HepG2 (cell line): ENCODE measurements at regions not wholly inside any gene's neighbourhood (a gene's known extent, or its start where the extent isn't known, plus 50 kb on each side); places are given as distances from the start of the nearest gene placed in this dataset.

Experiments used
- ATAC-seq: fragments of 200-7000 bp; cut with Tn5 transposase; 3 replicates; pipeline ENCODE4 v1.9.1; 2020; ENCODE audit warnings: mild to moderate bottlenecking, moderate library complexity
- BruUV-seq: library from RNA; stranded (reverse); fragments of 400-500 nt; replicated peaks from 2 replicates; lab custom pipeline; 2021; lab: Mats Ljungman, UMichigan
- CTCF ChIA-PET: fragments of 300-600 bp; formaldehyde crosslinking; extraction: SDS; loops from one replicate; lab custom pipeline; 2021; ENCODE audit warnings: low total read pairs, inconsistent platforms, low intra/inter-chr PET ratio; lab: Yijun Ruan, JAX
- POLR2A ChIA-PET: fragments of 350-600 bp; sonication (Branson Sonifier 250); formaldehyde crosslinking; loops from one replicate; lab custom pipeline; 2020; ENCODE audit warnings: antibody characterized with exemption, inconsistent platforms; lab: Yijun Ruan, JAX
- DNase-seq: peaks from one replicate; pipeline ENCODE4 v3.0.0-alpha.2; 2015; ENCODE audit warnings: low spot score
- FAIRE-seq: peaks from 3 replicates; lab custom pipeline; 2011; peaks lifted over from hg19 to GRCh38; lab: Jason Lieb, UNC
- H2AFZ ChIP-seq: one replicate; pipeline ENCODE4 v1.6.1; 2011; ENCODE audit warnings: low read length, inconsistent platforms
- H3K27ac ChIP-seq: fragments of 300-600 bp; 3 replicates; pipeline ENCODE4 v1.8.0; 2011; ENCODE audit warnings: mixed run types, mild to moderate bottlenecking, mixed read lengths, low read length, inconsistent platforms; ENCODE audit not compliant: insufficient read depth; ENCODE audit errors: extremely low read length
- H3K27me3 ChIP-seq, 2 experiments: fragments of 200-600 bp in 1 of 2; 2 replicates in 1 of 2; 3 replicates in 1 of 2; pipeline versions ENCODE4 v1.6.0 to v1.8.0; 2011; ENCODE audit warnings: low read length in 2 of 2, mild to moderate bottlenecking in 2 of 2, moderate library complexity in 2 of 2, inconsistent platforms in 1 of 2; ENCODE audit not compliant: insufficient read depth in 2 of 2, control insufficient read depth in 1 of 2
- H3K36me3 ChIP-seq, 2 experiments: fragments of 200-600 bp in 1 of 2; replicated peaks in 1 of 2; 2 replicates in 1 of 2; 3 replicates in 1 of 2; pipeline versions ENCODE4 v1.5.1 to v1.8.0; 2011; ENCODE audit warnings: low read length in 2 of 2, inconsistent platforms in 1 of 2; ENCODE audit not compliant: insufficient read depth in 2 of 2, control insufficient read depth in 1 of 2
- H3K4me1 ChIP-seq: 2 replicates; pipeline ENCODE4 v1.5.1; 2012; ENCODE audit warnings: low read length, inconsistent platforms; ENCODE audit not compliant: insufficient read depth
- H3K4me2 ChIP-seq: 2 replicates; pipeline ENCODE4 v1.6.0; 2011; ENCODE audit warnings: low read depth, low read length, inconsistent platforms
- H3K4me3 ChIP-seq, 3 experiments: fragments of 200-600 bp in 1 of 3; sonication (generic), shearing (Covaris generic) in 1 of 3; replicated peaks in 1 of 3; 2 replicates each; pipeline ENCODE4 v1.5.1; 2011 to 2016; ENCODE audit warnings: low read length in 3 of 3, inconsistent platforms in 2 of 3, low read depth in 2 of 3, mild to moderate bottlenecking in 2 of 3, control low read depth in 1 of 3, mixed read lengths in 1 of 3; ENCODE audit not compliant: insufficient read depth in 1 of 3
- H3K79me2 ChIP-seq: one replicate; pipeline ENCODE4 v1.6.1; 2011; ENCODE audit warnings: low read length, inconsistent platforms; ENCODE audit not compliant: insufficient read depth
- H3K9ac ChIP-seq: 2 replicates; pipeline ENCODE4 v1.6.0; 2011; ENCODE audit warnings: mild to moderate bottlenecking, low read depth, low read length, inconsistent platforms; ENCODE audit not compliant: insufficient read depth
- H3K9me3 ChIP-seq: 2 replicates; pipeline ENCODE4 v1.5.1; 2012; ENCODE audit warnings: mild to moderate bottlenecking, low read length
- H4K20me1 ChIP-seq: 2 replicates; pipeline ENCODE4 v1.6.0; 2011; ENCODE audit warnings: inconsistent platforms, mild to moderate bottlenecking, low read length, moderate library complexity; ENCODE audit not compliant: insufficient read depth
- CENPT ChIP-seq: sonication (generic); formaldehyde crosslinking; IDR thresholded peaks from 2 replicates; pipeline ENCODE4 v1.8.0; 2022; ENCODE audit warnings: low read depth, mild to moderate bottlenecking, moderate library complexity, missing genetic modification reagents
- FOXA3 ChIP-seq: IDR thresholded peaks from 2 replicates; pipeline ENCODE4 v1.6.1; 2016; ENCODE audit warnings: missing genetic modification reagents, missing compliant biosample characterization
- HES4 ChIP-seq: sonication (generic); formaldehyde crosslinking; IDR thresholded peaks from 2 replicates; pipeline ENCODE4 v1.9.0; 2021; ENCODE audit warnings: mild to moderate bottlenecking, missing genetic modification reagents, borderline replicate concordance
- MAZ ChIP-seq, 2 experiments: sonication (generic) in 1 of 2; formaldehyde crosslinking in 1 of 2; IDR thresholded peaks; 2 replicates each; pipeline versions ENCODE4 v1.5.0 to v1.6.1; 2012 to 2020; ENCODE audit warnings: low read depth in 2 of 2, mild to moderate bottlenecking in 2 of 2, borderline replicate concordance in 1 of 2, improper control_type of control experiment in 1 of 2, low read length in 1 of 2, missing genetic modification reagents in 1 of 2, moderate library complexity in 1 of 2
- SSRP1 ChIP-seq: IDR thresholded peaks from 2 replicates; pipeline ENCODE4 v1.6.1; 2016; ENCODE audit warnings: control low read depth
- ZFP1 ChIP-seq: IDR thresholded peaks from 2 replicates; pipeline ENCODE4 v1.6.1; 2016
- ZNF253 ChIP-seq: sonication (generic); formaldehyde crosslinking; IDR thresholded peaks from 2 replicates; pipeline ENCODE4 v1.8.0; 2022; ENCODE audit warnings: mild to moderate bottlenecking, missing genetic modification reagents, borderline replicate concordance
- ZNF34 ChIP-seq: sonication (generic); formaldehyde crosslinking; IDR thresholded peaks from 2 replicates; pipeline ENCODE4 v1.4.0; 2020; ENCODE audit warnings: mild to moderate bottlenecking, missing genetic modification reagents, borderline replicate concordance
- ZNF546 ChIP-seq: sonication (generic); formaldehyde crosslinking; conservative IDR thresholded peaks from 2 replicates; pipeline ENCODE4 v1.8.1; 2023; ENCODE audit warnings: mild to moderate bottlenecking, missing genetic modification reagents
- ZNF564 ChIP-seq: sonication (generic); formaldehyde crosslinking; IDR thresholded peaks from 2 replicates; pipeline ENCODE4 v1.8.1; 2023; ENCODE audit warnings: mild to moderate bottlenecking, missing genetic modification reagents
- ZNF768 ChIP-seq: sonication (generic); formaldehyde crosslinking; IDR thresholded peaks from 2 replicates; pipeline ENCODE4 v1.4.0; 2020; ENCODE audit warnings: missing genetic modification reagents
- ZSCAN20 ChIP-seq: sonication (generic); formaldehyde crosslinking; IDR thresholded peaks from 2 replicates; pipeline ENCODE4 v1.4.0; 2020; ENCODE audit warnings: missing genetic modification reagents, mild to moderate bottlenecking, borderline replicate concordance
- ZZZ3 ChIP-seq: sonication (generic); formaldehyde crosslinking; IDR thresholded peaks from 2 replicates; pipeline ENCODE4 v1.4.0; 2020; ENCODE audit warnings: missing genetic modification reagents, mild to moderate bottlenecking, borderline replicate concordance
- WGBS: methylation state at CpG from one replicate; pipeline ENCODE4 v1.1.6; 2017; ENCODE audit warnings: low lambda C conversion rate; 5-methylcytosine and 5-hydroxymethylcytosine counted together
- in situ Hi-C: cut with HindIII; loops from 2 replicates; pipeline ENCODE4 v1.10.0; 2017; ENCODE audit warnings: low pct_unique_long_range_greater_than_20kb; ENCODE audit not compliant: extremely low pct_ligation_motif_present
- intact Hi-C: fragments of 100-400 bp; cut with micrococcal nuclease; formaldehyde crosslinking; loops from one replicate; pipeline ENCODE4 v1.10.0; 2022; ENCODE audit not compliant: unreplicated experiment
- TF ChIP-seq, protein P1 (sequence below): sonication (generic); formaldehyde crosslinking; IDR thresholded peaks from 2 replicates; pipeline ENCODE4 v1.5.0; 2020; ENCODE audit warnings: missing genetic modification reagents, mild to moderate bottlenecking, borderline replicate concordance
- TF ChIP-seq, protein P2 (sequence below): sonication (generic); formaldehyde crosslinking; IDR thresholded peaks from 2 replicates; pipeline ENCODE4 v1.4.0; 2020; ENCODE audit warnings: missing genetic modification reagents
- TF ChIP-seq, protein P3 (sequence below): sonication (generic); formaldehyde crosslinking; conservative IDR thresholded peaks from 2 replicates; pipeline ENCODE4 v1.8.0; 2022; ENCODE audit warnings: mild to moderate bottlenecking, moderate library complexity, missing genetic modification reagents
- TF ChIP-seq, protein P4 (sequence below): sonication (generic); formaldehyde crosslinking; IDR thresholded peaks from 2 replicates; pipeline ENCODE4 v1.5.1; 2020; ENCODE audit warnings: missing genetic modification reagents, mild to moderate bottlenecking, borderline replicate concordance

DNA sequence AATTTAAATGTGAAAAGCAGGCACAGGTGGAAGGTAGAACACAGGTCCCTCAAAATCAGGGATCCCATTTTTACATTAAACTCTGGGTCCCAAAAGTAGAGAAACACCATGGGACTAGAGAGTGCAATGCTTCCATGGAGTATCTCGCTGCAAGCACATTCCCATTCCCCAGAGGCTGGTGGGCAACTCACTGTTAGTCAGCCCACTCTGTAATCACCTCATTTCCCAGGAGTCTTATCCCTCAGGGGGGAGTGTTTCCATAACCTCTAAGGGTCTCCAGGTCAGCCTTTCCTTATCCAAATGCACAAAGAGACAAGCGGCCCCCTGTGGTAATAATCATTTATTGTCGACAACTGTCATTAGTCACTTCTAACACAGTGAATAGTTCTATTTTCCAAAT is 490.1 kb upstream of the LRRC7 start (continued):
- TF ChIP-seq, protein P1, sequence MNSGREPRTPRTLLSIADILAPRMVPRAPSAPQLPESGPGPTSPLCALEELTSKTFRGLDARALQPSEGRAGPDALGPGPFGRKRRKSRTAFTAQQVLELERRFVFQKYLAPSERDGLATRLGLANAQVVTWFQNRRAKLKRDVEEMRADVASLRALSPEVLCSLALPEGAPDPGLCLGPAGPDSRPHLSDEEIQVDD = no peak
- no peak for TF ChIP-seq ZNF768 (CRISPR knock-in tag)

DNA sequence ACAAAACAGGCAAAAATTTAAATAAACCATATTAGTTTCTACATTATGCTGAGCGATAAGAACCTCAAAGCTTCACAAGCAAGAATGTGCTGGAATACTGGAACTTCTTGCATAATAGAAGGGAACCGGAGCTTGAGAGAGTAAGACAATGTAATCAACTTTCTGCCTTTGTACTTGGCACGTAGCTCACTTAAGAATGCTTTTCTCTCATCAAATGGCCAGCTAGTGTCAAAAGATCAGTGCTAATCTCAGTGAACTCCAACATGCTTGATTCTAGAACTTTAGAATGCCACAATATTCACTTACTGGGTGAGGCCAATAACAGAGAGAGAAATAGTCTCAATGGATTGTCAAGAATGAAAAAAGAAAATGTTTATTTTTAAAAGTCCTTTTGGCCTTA is 486.1 kb upstream of the LRRC7 start:
- WGBS = 0% methylated on average over 3 of the region's 3 CpGs
- FAIRE-seq (no peak), ATAC-seq (no peak), DNase-seq (no peak)
- no TSS peak for BruUV-seq
- H3K4me3 ChIP-seq = no peak overlapping the region
- POLR2A ChIA-PET = no interaction called here
- H4K20me1 ChIP-seq = no peaks in the 10 kb centered on the region
- H3K4me1 ChIP-seq = no peaks in the 10 kb centered on the region
- no peaks in the 10 kb centered on the region for H3K79me2 ChIP-seq
- TF ChIP-seq ZFP1 (no peak), ZZZ3 (CRISPR knock-in tag) (no peak), ZSCAN20 (CRISPR knock-in tag) (no peak), ZNF34 (CRISPR knock-in tag) (no peak), SSRP1 (CRISPR knock-in tag) (no peak), CENPT (CRISPR knock-in tag) (no peak), FOXA3 (CRISPR knock-in tag) (no peak), ZNF253 (CRISPR knock-in tag) (no peak), HES4 (no peak), ZNF564 (no peak), ZNF546 (CRISPR knock-in tag) (no peak), MAZ (IDR thresholded peaks at IDR 0.05; ENCODE audit: borderline replicate concordance, low read depth, low read length) (no peak), MAZ (CRISPR knock-in tag; IDR thresholded peaks at IDR 0.05; ENCODE audit: low read depth) (no peak)
- TF ChIP-seq, protein P2, sequence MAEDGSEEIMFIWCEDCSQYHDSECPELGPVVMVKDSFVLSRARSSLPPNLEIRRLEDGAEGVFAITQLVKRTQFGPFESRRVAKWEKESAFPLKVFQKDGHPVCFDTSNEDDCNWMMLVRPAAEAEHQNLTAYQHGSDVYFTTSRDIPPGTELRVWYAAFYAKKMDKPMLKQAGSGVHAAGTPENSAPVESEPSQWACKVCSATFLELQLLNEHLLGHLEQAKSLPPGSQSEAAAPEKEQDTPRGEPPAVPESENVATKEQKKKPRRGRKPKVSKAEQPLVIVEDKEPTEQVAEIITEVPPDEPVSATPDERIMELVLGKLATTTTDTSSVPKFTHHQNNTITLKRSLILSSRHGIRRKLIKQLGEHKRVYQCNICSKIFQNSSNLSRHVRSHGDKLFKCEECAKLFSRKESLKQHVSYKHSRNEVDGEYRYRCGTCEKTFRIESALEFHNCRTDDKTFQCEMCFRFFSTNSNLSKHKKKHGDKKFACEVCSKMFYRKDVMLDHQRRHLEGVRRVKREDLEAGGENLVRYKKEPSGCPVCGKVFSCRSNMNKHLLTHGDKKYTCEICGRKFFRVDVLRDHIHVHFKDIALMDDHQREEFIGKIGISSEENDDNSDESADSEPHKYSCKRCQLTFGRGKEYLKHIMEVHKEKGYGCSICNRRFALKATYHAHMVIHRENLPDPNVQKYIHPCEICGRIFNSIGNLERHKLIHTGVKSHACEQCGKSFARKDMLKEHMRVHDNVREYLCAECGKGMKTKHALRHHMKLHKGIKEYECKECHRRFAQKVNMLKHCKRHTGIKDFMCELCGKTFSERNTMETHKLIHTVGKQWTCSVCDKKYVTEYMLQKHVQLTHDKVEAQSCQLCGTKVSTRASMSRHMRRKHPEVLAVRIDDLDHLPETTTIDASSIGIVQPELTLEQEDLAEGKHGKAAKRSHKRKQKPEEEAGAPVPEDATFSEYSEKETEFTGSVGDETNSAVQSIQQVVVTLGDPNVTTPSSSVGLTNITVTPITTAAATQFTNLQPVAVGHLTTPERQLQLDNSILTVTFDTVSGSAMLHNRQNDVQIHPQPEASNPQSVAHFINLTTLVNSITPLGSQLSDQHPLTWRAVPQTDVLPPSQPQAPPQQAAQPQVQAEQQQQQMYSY (CRISPR knock-in tag) = no peak
- TF ChIP-seq, protein P3, sequence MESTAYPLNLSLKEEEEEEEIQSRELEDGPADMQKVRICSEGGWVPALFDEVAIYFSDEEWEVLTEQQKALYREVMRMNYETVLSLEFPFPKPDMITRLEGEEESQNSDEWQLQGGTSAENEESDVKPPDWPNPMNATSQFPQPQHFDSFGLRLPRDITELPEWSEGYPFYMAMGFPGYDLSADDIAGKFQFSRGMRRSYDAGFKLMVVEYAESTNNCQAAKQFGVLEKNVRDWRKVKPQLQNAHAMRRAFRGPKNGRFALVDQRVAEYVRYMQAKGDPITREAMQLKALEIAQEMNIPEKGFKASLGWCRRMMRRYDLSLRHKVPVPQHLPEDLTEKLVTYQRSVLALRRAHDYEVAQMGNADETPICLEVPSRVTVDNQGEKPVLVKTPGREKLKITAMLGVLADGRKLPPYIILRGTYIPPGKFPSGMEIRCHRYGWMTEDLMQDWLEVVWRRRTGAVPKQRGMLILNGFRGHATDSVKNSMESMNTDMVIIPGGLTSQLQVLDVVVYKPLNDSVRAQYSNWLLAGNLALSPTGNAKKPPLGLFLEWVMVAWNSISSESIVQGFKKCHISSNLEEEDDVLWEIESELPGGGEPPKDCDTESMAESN (CRISPR knock-in tag) = no peak
- TF ChIP-seq, protein P4, sequence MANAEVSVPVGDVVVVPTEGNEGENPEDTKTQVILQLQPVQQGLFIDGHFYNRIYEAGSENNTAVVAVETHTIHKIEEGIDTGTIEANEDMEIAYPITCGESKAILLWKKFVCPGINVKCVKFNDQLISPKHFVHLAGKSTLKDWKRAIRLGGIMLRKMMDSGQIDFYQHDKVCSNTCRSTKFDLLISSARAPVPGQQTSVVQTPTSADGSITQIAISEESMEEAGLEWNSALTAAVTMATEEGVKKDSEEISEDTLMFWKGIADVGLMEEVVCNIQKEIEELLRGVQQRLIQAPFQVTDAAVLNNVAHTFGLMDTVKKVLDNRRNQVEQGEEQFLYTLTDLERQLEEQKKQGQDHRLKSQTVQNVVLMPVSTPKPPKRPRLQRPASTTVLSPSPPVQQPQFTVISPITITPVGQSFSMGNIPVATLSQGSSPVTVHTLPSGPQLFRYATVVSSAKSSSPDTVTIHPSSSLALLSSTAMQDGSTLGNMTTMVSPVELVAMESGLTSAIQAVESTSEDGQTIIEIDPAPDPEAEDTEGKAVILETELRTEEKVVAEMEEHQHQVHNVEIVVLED = no peak
- no peaks in the 10 kb centered on the region for H3K27me3 ChIP-seq
- H3K9ac ChIP-seq = no peak overlapping the region
- H3K4me2 ChIP-seq = no peak overlapping the region
- in situ Hi-C loops (no loop called here), intact Hi-C loops (no loop called here)
- no peak overlapping the region for H2AFZ ChIP-seq
- H3K9me3 ChIP-seq = peaks cover 89% of the 10 kb centered on the region
- H3K27ac ChIP-seq = no peak overlapping the region
- CTCF ChIA-PET = no interaction called here
- H3K36me3 ChIP-seq = no peaks in the 10 kb centered on the region
